ENCODE measurements at regions not wholly inside any gene's neighbourhood (a gene's known extent, or its start where the extent isn't known, plus 50 kb on each side); places are given as distances from the start of the nearest gene placed in this dataset.

- TF ChIP-seq CTCF (IDR thresholded peaks at IDR 0.05) (no peak), POLR2A (IDR thresholded peaks at IDR 0.05; ENCODE audit: low read length) (no peak), RFX5 (IDR thresholded peaks at IDR 0.05) (no peak), POLR2AphosphoS2 (conservative IDR thresholded peaks at IDR 0.05; ENCODE audit: low read length) (no peak), ZNF302 (CRISPR knock-in tag; IDR thresholded peaks at IDR 0.05) (no peak), REST (IDR thresholded peaks at IDR 0.05) (no peak), E2F6 (IDR thresholded peaks at IDR 0.05; ENCODE audit: borderline replicate concordance, low read depth) (no peak)
Measured at GRCh38 chr12:115413626-115414025, 729.7 kb upstream of the TBX3 start.

All from A549 (cell line).